HG02970 (cell line): ENCODE measurements at regions not wholly inside any gene's neighbourhood (a gene's known extent, or its start where the extent isn't known, plus 50 kb on each side); places are given as distances from the start of the nearest gene placed in this dataset.
"Not testable (repeated sequence)": the region's sequence is repeated elsewhere in the genome, so short reads cannot be mapped to it uniquely, and the experiment has no call there.

Experiments
- ATAC-seq: cut with Tn5 transposase; IDR thresholded peaks from one replicate; pipeline ENCODE4 v1.9.1; 2021; ENCODE audit warnings: mild to moderate bottlenecking, moderate library complexity, moderate number of reproducible peaks; ENCODE audit not compliant: unreplicated experiment, low FRiP score

DNA sequence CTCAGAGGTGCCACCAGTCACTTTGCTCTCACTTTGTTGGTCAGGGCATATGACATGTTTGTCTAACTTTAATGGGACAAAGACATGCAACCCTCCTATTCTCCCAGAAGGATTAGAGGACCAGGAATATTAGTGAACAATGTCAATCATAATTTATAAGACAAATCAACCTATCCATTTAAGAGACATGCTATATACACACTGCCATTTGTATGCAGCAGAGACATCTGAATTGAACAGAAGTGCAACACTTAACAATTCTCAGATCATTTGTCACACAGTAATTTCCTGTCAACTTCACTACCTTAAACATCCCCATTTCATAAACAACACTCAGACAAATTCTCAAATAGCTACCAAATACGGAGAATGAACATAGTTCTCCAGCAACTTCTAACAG, 273.6 kb upstream of the RGMB start:
- ATAC-seq = no peak

DNA sequence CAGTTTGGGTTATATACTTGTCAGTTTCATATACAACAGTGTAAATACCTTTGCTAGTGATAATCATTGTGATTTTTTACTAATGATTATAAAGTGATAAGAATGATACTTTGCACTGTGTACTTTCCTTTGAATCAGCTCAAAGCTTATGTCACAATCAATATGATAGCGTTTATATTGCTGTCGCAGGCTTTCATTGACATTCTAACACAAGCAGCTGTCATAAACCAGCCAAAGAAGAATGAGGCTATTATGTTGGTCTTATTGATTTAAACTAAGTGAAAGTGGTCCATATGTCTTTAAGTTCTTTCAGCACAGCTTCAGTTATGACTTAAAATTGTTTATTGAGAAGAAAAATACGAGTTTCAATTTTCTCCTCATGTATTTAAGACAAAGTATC, 272.7 kb upstream of the RGMB start:
- ATAC-seq = no peak

DNA sequence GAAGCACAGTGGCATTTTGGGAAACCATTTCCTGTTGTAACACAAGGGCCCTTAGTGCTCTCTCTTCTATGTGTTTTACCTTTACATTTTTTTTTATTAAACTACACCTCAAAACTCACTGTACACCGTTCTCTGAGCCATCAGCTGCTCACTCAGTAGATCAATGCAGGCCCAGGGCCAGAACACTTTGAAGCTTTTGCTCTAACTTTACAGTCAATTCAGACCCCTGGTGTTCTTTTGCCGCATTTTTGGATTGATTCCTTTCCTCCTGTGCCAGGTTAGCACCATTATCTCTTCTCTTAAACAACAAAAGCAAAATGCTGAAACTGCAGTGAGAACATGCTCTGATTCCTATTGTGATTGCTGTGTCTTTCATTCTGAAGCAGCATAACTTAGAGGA, 269.8 kb upstream of the RGMB start:
- ATAC-seq = no peak

- ATAC-seq = no peak
These were observed 269.0 kb upstream of the RGMB start for GRCh38 chr5:98504505-98504904.

DNA sequence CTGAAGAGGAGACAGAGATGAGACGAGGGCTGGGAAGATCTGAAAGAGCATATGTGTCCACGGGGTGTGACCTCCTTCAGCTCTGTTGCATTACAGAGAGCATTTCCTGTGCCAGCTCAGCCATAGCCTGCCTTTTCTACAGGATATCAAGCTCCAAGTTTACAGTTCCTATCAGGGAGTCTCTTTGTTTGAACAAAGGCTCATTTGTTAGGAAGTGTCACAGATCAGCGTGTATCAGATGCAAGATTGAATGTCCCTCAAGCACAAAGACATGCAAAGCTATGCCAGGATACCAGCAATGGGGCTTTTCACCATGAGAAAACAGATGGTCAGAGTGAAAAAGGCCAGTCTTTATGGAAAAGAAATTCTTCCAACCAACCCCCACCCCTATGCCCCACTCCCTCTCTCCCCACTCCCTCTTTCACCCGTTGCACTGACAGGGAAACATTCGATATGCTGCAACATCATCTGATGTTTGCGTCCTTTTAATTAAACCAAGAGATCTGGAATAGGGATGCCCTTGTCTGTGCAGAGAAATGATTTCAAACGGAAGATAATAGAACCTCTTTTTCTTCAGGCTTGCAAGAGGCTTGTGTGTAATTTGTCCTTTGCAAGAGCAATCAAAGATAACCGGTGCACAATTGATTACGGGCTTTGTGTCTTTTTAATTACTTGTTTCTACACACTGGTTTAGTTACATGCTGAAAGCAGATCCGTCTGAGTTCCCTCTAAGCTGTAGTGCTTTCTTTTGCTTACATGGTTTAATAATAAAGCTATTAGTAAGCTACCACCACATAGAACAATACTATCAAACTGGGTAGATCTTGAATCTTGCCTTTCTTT, 263.1 kb upstream of the RGMB start:
- no peak for ATAC-seq

DNA sequence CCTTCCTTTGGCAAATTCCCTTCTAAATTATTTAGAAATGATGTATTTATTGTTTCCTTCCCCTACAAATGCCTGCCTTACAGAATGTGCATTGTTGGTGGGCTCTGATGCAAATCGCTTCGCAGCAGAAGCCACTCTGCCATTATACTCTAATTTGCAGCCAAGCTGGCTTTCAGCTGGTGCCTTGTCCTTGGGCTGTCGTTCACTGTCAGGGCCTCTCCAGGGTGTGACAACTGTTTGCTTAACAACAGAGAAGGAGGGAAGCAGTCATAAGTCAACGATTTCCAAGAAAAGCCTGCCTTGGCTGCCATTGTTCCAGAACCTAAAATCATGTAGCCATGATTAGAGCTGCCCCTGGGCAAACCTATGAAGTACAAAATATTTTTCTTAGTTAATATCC, 260.1 kb upstream of the RGMB start:
- ATAC-seq = no peak

DNA sequence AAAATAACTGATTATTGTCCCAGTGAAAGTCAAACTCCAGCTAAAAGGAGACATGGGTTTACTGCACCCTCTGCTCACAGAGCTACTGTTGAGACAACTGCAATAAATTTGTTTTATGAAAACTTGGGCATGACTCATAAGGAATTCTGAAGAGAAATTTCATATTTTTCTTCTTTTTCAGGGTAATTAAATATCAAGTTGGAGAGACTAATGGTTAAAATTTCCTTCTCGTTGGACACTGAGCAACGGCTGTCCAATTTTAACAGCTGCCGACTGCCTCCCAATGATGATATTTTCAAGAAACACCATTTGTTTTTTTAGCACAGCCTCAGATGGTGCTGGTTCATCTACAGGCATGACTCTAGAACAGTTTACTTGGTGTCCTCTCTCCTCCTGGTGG, 259.2 kb upstream of the RGMB start:
- ATAC-seq = no peak

DNA sequence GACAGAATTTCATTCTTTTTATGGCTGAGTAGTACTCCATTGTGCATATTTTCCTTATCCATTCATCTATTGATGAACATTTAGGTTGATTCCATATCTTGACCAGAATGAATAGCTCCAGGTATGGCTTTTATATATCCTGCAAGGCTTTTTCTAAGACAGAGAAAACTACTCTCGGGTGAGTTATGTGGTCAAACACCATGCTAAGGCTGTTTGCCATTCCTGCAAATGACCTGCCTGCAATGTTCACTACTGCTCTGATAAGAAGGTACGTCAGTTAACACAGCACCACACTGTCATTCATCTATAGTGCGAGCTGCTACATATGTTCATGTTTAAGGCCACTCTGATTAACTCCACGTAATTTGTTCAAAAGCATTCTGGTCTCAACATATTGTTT, 256.8 kb upstream of the RGMB start:
- no peak for ATAC-seq

DNA sequence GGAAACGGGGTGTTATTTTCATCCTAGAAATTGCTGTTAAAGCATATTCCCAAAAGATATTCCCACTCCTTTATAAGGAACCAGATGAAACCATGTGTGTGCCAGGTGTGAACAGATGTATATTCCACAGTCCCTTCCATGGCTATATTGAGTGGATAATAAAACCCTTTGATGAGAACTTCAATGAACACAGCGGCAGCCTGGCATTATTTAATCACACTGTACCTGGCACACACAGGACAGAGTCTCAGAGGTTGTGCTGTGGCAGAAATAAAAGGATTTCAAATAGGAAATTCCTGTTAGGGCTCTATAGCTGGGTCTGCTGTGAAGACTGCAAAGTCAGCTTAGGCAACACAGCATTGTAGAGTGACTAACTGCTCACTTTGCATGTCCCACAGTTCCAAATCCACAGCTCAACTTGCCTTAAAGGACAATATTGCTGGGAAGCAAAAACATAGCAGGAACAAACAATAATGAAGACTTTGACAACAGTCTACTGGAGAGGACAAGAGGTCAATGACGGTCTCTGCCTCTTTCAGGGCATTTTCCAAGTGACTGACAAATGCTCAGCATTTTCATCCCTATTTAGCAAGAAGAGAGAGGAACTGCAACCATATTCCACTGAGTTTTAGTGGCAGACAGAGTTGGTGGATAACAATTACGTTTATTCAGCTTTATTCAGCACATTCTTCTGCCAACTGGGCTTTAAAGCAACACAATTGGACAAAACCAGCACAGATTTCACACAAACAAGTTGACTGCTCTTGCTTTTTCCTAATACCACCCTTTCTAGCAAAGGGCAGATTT, 255.7 kb upstream of the RGMB start:
- no peak for ATAC-seq

GRCh38 chr5:98518754-98519153, 254.7 kb upstream of the RGMB start:
- ATAC-seq = no peak

DNA sequence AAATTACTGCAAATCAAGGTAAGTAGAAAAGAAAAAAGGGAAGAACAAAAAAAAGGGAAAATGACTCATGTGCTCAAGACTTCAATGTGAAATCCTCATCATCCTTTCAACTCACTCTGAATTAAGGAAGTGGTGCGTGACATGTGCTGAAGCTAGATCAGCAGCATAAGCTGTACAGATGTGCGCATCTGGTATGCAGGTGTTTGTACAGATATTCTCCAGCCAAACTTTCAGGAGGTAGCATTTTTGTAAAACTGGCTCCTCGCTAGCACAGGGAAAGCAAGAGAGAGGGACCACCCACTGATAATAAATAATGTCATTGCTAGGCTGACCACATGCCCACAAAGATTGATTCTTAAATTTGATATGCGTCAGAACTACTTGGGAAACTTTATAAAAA, 253.9 kb upstream of the RGMB start:
- ATAC-seq = no peak

GRCh38 chr5:98521821-98522220, 251.6 kb upstream of the RGMB start:
- ATAC-seq = no peak

GRCh38 chr5:98524773-98525172, 248.7 kb upstream of the RGMB start:
- no peak for ATAC-seq

- no peak for ATAC-seq
These were observed 245.6 kb upstream of the RGMB start for GRCh38 chr5:98527846-98528245.

- ATAC-seq = no peak
These were observed 244.1 kb upstream of the RGMB start for GRCh38 chr5:98529321-98529720.

GRCh38 chr5:98530224-98530623, 243.2 kb upstream of the RGMB start:
- ATAC-seq = no peak

GRCh38 chr5:98535901-98536300, 237.6 kb upstream of the RGMB start:
- ATAC-seq = no peak

DNA sequence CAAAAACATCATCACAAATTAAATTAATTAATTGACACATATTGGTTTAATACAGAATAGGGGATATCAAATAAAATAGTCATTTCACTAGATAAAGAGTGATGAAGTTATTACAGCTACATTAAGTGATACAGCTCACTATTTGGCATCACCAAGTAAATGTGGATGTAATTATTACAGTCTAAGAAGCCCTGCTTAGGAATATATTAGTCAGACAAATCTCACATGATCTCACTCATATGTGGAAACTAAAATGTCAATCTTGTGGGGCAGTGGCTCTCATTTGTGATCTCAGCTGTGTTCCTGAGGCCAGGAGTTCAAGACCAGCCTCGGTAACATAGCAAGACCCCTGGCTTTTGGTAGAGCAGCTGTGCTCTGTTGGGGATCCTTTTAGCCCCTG, 233.4 kb upstream of the RGMB start:
- no peak for ATAC-seq

GRCh38 chr5:98541641-98542040, 231.8 kb upstream of the RGMB start:
- no peak for ATAC-seq

- ATAC-seq = no peak
These were observed 230.0 kb upstream of the RGMB start for GRCh38 chr5:98543490-98543889.

- ATAC-seq = not testable (repeated sequence)
These were observed 226.5 kb upstream of the RGMB start for GRCh38 chr5:98546924-98547323.

DNA sequence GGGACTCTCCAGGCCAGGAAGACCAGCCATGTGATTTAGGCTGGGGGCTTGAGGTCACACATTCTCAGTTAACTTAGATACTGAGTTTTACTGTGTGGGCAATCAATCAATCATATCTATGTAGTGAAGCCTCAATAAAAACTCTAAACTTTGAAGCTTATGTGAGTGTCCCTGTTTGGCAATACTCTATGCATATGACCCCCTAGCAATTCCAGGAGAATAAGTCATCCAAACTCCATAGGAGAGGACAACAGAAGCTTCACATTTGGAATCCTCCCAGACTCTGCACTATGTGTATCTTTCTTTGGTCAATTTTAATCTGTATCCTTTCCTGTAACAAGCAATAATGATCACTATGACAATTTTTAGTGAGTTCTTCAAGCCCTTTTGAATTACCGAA, 216.8 kb upstream of the RGMB start:
- no peak for ATAC-seq
